Vagina (tissue), 2 donors: ENCODE measurements at regions not wholly inside any gene's neighbourhood (a gene's known extent, or its start where the extent isn't known, plus 50 kb on each side); places are given as distances from the start of the nearest gene placed in this dataset.
"Not testable (repeated sequence)": the region's sequence is repeated elsewhere in the genome, so short reads cannot be mapped to it uniquely, and the experiment has no call there.

Experiments used
- CTCF ChIP-seq, 3 experiments: fragments of 450-650 bp in 2 of 3; fragments of 200-600 bp in 1 of 3; sonication (generic) in 1 of 3; IDR thresholded peaks; one replicate each; pipeline ENCODE4 v1.5.1; 2017 to 2019; ENCODE audit warnings: antibody characterized with exemption in 3 of 3, mild to moderate bottlenecking in 2 of 3, moderate library complexity in 2 of 3
- POLR2A ChIP-seq, 2 donors: fragments of 450-650 bp; IDR thresholded peaks; one replicate each; pipeline ENCODE4 v1.6.1; 2017; ENCODE audit warnings: antibody characterized with exemption in 2 of 2, mild to moderate bottlenecking in 2 of 2, moderate library complexity in 2 of 2
- POLR2AphosphoS5 ChIP-seq, 2 donors: sonication (generic); formaldehyde crosslinking; IDR thresholded peaks; one replicate each; pipeline ENCODE4 v1.9.0; 2017; ENCODE audit warnings: antibody characterized with exemption in 2 of 2, mild to moderate bottlenecking in 2 of 2, low read depth in 1 of 2; ENCODE audit not compliant: insufficient read depth in 1 of 2

GRCh38 chr7:94321138-94321537 is 73.6 kb upstream of the COL1A2 start:
- not testable (repeated sequence) for TF ChIP-seq CTCF (IDR thresholded peaks at IDR 0.05); POLR2A (IDR thresholded peaks at IDR 0.05); POLR2AphosphoS5 (IDR thresholded peaks at IDR 0.05; ENCODE audit: insufficient read depth in 1 of 2, low read depth in 1 of 2)
